Activated CD4-positive, alpha-beta memory T cell treated with anti-CD3 and anti-CD28 coated beads for 36 hours (primary cell): ENCODE measurements at regions not wholly inside any gene's neighbourhood (a gene's known extent, or its start where the extent isn't known, plus 50 kb on each side); places are given as distances from the start of the nearest gene placed in this dataset.
"Not testable (repeated sequence)": the region's sequence is repeated elsewhere in the genome, so short reads cannot be mapped to it uniquely, and the experiment has no call there.

Source experiments
- CTCF ChIA-PET: fragments of 350-600 bp; sonication (Branson Sonifier 250); formaldehyde crosslinking; loops from one replicate; lab custom pipeline; 2021; ENCODE audit warnings: antibody characterized with exemption, inconsistent platforms; lab: Charles Lee
- POLR2A ChIA-PET: fragments of 350-600 bp; sonication (Branson Sonifier 250); formaldehyde crosslinking; loops from one replicate; lab custom pipeline; 2021; ENCODE audit warnings: antibody characterized with exemption; lab: Charles Lee
- DNase-seq: peaks from one replicate; pipeline ENCODE4 v3.0.0-alpha.2; 2020
- H3K27ac Mint-ChIP-seq: one replicate; pipeline ENCODE4 v1.8.0; 2021; ENCODE audit warnings: mixed read lengths
- H3K27me3 Mint-ChIP-seq: one replicate; pipeline ENCODE4 v1.8.0; 2021; ENCODE audit warnings: mixed read lengths
- H3K36me3 Mint-ChIP-seq: one replicate; pipeline ENCODE4 v1.8.0; 2021; ENCODE audit warnings: mixed read lengths
- H3K4me1 Mint-ChIP-seq: one replicate; pipeline ENCODE4 v1.8.0; 2021; ENCODE audit warnings: low read depth, mixed read lengths
- H3K4me3 Mint-ChIP-seq: one replicate; pipeline ENCODE4 v1.8.0; 2021; ENCODE audit warnings: mild to moderate bottlenecking, mixed read lengths
- H3K9me3 Mint-ChIP-seq: one replicate; pipeline ENCODE4 v1.8.0; 2021; ENCODE audit warnings: mixed read lengths
- intact Hi-C: fragments of 100-400 bp; cut with micrococcal nuclease; formaldehyde crosslinking; loops from one replicate; pipeline ENCODE4 v1.15.1; 2023

DNA sequence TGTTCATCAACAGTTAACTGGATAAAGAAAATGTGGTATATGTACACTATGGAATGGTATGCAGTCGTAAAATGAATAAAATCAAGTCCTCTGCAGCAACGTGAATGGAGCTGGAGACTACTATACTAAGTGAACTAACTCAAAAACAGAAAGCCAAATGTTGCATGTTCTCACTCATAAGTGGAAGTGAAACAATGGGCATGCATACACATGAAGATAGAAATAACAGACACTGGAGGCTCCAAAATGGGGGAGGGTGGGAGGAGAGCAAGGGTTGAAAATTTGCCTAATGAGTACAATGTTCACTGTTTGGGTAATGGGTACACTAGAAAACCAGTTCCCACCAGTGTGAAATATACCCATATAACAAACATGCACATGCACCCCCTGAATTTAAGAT, 179.5 kb downstream of the ZWINT start:
- H3K9me3 Mint-ChIP-seq = no peaks in the 10 kb centered on the region
- no peaks in the 10 kb centered on the region for H3K4me1 Mint-ChIP-seq
- H3K36me3 Mint-ChIP-seq = no peaks in the 10 kb centered on the region
- POLR2A ChIA-PET = no interaction called here
- intact Hi-C loops = no loop called here
- H3K27me3 Mint-ChIP-seq = no peaks in the 10 kb centered on the region
- CTCF ChIA-PET = no interaction called here
- no peak overlapping the region for H3K27ac Mint-ChIP-seq
- no peak for DNase-seq
- H3K4me3 Mint-ChIP-seq = no peak overlapping the region

DNA sequence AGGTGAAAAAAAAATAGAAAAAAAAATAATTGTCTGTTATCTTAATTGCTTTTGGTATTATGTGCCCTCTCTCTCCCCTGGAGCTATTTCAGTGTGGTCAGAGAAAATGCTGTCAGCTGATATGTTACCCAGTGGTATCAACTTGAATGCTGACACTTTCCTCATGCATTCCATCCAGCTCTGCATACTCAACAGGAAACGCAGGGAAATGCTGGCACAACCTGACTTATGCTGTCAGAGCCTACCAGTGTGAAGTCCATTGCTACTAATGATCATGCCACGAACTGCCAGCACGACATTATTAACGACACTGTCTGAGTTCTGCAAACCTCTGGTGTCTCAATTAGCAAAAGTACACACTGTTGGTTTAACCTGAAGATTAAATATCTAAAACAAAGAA, 182.8 kb downstream of the ZWINT start:
- no peaks in the 10 kb centered on the region for H3K9me3 Mint-ChIP-seq
- no peaks in the 10 kb centered on the region for H3K4me1 Mint-ChIP-seq
- no peak for DNase-seq
- no peaks in the 10 kb centered on the region for H3K27me3 Mint-ChIP-seq
- no peak overlapping the region for H3K27ac Mint-ChIP-seq
- ChIA-PET CTCF (no interaction called here), POLR2A (no interaction called here)
- intact Hi-C loops = no loop called here
- H3K36me3 Mint-ChIP-seq = no peaks in the 10 kb centered on the region
- no peak overlapping the region for H3K4me3 Mint-ChIP-seq

DNA sequence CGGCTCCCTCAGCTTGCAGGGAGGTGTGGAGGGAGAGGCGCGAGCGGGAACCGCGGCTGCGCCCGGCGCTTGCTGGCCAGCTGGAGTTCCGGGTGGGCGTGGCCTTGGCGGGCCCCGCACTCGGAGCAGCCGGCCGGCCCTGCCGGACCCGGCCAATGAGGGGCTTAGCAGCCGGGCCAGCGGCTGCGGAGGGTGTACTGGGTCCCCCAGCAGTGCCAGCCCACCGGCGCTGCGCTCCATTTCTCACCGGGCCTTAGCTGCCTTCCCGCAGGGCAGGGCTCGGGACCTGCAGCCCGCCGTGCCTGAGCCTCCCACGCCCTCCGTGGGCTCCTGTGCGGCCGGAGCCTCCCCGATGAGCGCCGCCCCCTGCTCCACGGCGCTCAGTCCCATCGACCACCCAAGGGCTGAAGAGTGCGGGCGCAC, 206.0 kb downstream of the ZWINT start:
- H3K27me3 Mint-ChIP-seq, H3K4me1 Mint-ChIP-seq, intact Hi-C loops, H3K27ac Mint-ChIP-seq, DNase-seq, H3K36me3 Mint-ChIP-seq, H3K4me3 Mint-ChIP-seq, POLR2A ChIA-PET, CTCF ChIA-PET: not testable (repeated sequence)
- peaks cover 19% of the 10 kb centered on the region for H3K9me3 Mint-ChIP-seq

DNA sequence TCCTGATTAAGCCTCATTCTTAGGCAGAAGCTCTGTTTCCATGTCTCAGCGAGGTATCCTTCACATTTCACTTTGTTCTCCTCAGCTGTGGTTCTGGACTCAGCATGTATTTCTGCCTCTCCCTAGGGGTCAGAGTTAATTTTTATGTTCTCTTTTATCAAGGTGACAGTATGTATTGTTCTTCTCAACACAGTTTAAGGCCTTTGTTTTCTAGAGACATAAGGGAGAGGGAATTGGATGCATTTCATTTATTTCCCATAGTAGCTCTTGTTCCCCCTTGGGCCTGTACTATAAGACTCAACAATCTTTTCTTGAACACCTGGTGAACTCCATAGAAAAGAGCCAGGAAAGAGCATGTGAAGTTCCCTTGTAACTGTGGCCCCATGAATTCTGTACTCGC, 214.3 kb downstream of the ZWINT start:
- intact Hi-C loops = no loop called here
- POLR2A ChIA-PET = no interaction called here
- H3K4me3 Mint-ChIP-seq = no peak overlapping the region
- peaks cover 12% of the 10 kb centered on the region for H3K9me3 Mint-ChIP-seq
- H3K4me1 Mint-ChIP-seq = no peaks in the 10 kb centered on the region
- H3K27ac Mint-ChIP-seq = no peak overlapping the region
- no peaks in the 10 kb centered on the region for H3K27me3 Mint-ChIP-seq
- H3K36me3 Mint-ChIP-seq = no peaks in the 10 kb centered on the region
- no peak for DNase-seq
- CTCF ChIA-PET = no interaction called here

DNA sequence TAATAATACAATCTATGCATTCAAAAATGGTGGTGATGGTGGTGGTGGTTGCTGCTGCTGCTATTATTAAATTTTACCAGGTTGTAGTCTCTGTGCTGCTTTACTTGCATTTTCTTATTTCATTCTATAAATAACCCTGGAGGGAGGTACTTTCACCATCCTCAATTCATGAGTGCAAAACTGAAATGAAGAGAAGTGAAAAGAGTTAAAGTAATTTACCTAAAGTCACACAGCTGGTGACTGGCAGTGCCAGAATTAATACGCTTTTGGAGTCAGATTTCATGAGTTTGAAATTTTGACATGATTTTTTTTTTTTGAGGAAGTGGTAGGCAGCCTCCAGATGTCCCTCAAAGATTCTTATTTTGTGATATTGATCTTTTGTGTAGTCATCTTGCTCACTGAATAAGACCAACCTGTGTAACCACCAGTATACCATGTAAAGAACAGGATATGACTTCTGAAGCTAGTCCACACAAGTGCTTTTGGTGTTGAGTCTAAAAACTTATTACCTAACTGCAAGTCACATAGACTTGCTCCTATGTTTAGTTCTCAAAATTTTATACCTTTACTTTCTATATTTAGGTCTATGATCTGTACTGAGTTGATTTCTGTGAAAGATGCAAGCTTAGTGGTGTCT, 218.8 kb downstream of the ZWINT start:
- Mint-ChIP-seq H3K4me3 (no peak overlapping the region), H3K36me3 (no peaks in the 10 kb centered on the region), H3K9me3 (no peaks in the 10 kb centered on the region), H3K4me1 (no peaks in the 10 kb centered on the region), H3K27ac (no peak overlapping the region), H3K27me3 (no peaks in the 10 kb centered on the region)
- CTCF ChIA-PET = interaction anchor here (0.7 kb wide), 1 partner anchor 593 kb away, joined by 3 read pairs; no protein-coding TSS in a partner anchor
- POLR2A ChIA-PET = interaction anchor here (0.6 kb wide), 1 partner anchor 1351 kb away, joined by 3 read pairs; no protein-coding TSS in a partner anchor
- intact Hi-C loops = no loop called here
- no peak for DNase-seq

DNA sequence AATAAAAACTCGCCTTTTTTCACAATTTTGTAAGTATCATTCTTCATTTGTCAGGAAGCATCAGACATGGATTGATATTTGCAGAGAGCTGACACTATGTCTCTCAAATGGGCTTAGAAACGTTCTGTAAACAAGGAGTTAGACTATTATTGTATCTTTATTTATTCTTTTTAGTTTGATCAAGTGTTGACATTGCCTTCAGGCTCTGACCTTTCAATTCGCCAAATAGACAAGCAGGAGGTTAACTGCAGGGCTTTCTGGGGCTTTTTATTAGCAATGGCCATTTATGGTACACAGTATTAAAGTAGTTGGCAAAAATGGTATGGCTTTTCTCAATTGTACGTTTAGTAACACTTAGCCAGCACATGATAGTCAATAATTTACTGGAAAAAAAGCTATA, 221.7 kb downstream of the ZWINT start:
- no peaks in the 10 kb centered on the region for H3K27me3 Mint-ChIP-seq
- DNase-seq = no peak
- no peaks in the 10 kb centered on the region for H3K4me1 Mint-ChIP-seq
- POLR2A ChIA-PET = no interaction called here
- no peaks in the 10 kb centered on the region for H3K9me3 Mint-ChIP-seq
- intact Hi-C loops = no loop called here
- no peaks in the 10 kb centered on the region for H3K36me3 Mint-ChIP-seq
- CTCF ChIA-PET = no interaction called here
- no peak overlapping the region for H3K4me3 Mint-ChIP-seq
- H3K27ac Mint-ChIP-seq = no peak overlapping the region

DNA sequence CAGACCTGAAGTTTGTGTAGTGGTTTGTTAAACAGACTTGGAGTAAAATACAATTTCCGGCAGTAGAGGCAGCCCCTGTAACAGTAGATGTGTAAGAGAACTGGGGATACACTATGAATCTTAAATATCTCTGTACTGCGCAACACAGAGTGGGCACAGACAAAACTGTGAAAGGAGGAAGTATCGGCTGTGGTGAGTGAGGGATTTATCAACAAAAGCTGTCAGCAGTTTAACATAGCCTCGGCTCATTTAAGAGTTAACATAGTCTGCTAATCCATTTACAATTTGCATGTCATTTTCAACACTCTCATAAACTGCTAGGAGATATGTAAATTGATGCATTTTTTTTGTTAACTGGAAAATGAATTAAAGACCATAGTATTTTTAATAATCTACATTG, 225.2 kb downstream of the ZWINT start:
- H3K4me1 Mint-ChIP-seq = no peaks in the 10 kb centered on the region
- no peak for DNase-seq
- no peaks in the 10 kb centered on the region for H3K27me3 Mint-ChIP-seq
- no peak overlapping the region for H3K27ac Mint-ChIP-seq
- no peaks in the 10 kb centered on the region for H3K36me3 Mint-ChIP-seq
- peaks cover 2% of the 10 kb centered on the region for H3K9me3 Mint-ChIP-seq
- ChIA-PET POLR2A (no interaction called here), CTCF (no interaction called here)
- H3K4me3 Mint-ChIP-seq = no peak overlapping the region
- intact Hi-C loops = no loop called here

DNA sequence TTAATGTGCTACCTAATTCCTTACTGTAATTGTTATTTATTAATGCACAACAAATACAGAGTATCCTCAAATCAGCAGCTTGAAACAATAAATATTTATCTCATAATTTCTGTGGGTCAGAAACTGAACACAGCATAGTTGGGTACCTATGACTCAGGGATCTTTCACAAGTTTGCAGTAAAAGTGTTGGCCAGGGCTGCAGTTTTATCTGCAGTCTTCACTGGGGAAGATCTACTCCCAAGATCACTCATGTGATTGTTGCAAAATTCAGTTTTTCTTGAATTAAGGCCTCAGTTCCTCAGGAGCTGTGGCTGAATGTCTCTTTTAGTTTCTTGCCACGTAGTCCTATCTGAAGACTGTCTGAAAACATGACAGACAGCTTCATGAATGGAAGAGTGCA, 237.8 kb downstream of the ZWINT start:
- Mint-ChIP-seq H3K36me3 (no peaks in the 10 kb centered on the region), H3K27me3 (no peaks in the 10 kb centered on the region), H3K27ac (no peak overlapping the region), H3K4me1 (no peaks in the 10 kb centered on the region), H3K9me3 (peaks cover 4% of the 10 kb centered on the region), H3K4me3 (no peak overlapping the region)
- CTCF ChIA-PET = no interaction called here
- intact Hi-C loops = no loop called here
- DNase-seq = no peak
- POLR2A ChIA-PET = no interaction called here

DNA sequence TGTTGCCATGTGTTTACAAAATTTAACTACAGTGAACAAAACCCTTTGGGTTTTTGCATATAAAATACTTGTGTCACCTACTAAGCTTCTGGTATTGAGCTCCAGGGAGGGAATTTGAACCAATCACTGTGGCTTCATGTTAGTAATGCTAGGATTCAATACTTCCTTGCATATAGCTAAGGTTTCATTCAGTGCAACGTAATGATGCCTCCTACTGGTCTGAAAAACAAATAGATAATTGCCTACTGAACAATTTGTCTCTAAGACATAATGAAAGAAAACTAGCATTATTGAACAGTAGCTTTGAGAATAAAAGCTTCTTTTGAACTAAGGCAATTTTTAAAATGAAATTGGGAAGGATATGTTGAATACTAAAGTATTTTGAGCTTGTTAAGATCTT, 244.4 kb downstream of the ZWINT start:
- no peaks in the 10 kb centered on the region for H3K4me1 Mint-ChIP-seq
- H3K4me3 Mint-ChIP-seq = no peak overlapping the region
- H3K36me3 Mint-ChIP-seq = no peaks in the 10 kb centered on the region
- DNase-seq = no peak
- ChIA-PET CTCF (interaction anchor here (0.7 kb wide), 1 partner anchor 340 kb away, joined by 3 read pairs; no protein-coding TSS in a partner anchor), POLR2A (no interaction called here)
- H3K27me3 Mint-ChIP-seq = no peaks in the 10 kb centered on the region
- peaks cover 5% of the 10 kb centered on the region for H3K9me3 Mint-ChIP-seq
- intact Hi-C loops = no loop called here
- H3K27ac Mint-ChIP-seq = no peak overlapping the region

DNA sequence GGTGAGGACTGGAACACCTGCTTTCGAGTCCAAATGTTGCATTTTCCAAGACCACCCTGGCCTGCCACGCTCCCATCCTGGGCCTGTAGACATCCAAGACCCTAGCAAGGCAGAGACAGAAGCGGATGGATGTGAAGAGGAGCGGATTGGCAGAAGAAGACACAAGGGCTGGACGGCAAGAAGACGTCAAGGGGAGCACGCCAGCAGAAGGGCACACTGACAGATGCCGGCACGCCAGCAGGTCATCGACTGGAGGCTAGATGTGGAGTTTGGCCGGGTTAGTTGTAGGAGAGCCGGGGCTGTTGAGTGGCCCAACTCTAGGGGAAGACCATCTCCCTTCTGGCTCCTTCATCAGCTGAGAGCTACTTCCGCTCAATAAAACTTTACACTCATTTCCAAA, 251.6 kb downstream of the ZWINT start:
- Mint-ChIP-seq H3K4me1 (no peaks in the 10 kb centered on the region), H3K27me3 (no peaks in the 10 kb centered on the region), H3K9me3 (peaks cover 4% of the 10 kb centered on the region), H3K36me3 (no peaks in the 10 kb centered on the region), H3K4me3 (no peak overlapping the region), H3K27ac (no peak overlapping the region)
- POLR2A ChIA-PET = no interaction called here
- intact Hi-C loops = no loop called here
- CTCF ChIA-PET = no interaction called here
- DNase-seq = no peak

DNA sequence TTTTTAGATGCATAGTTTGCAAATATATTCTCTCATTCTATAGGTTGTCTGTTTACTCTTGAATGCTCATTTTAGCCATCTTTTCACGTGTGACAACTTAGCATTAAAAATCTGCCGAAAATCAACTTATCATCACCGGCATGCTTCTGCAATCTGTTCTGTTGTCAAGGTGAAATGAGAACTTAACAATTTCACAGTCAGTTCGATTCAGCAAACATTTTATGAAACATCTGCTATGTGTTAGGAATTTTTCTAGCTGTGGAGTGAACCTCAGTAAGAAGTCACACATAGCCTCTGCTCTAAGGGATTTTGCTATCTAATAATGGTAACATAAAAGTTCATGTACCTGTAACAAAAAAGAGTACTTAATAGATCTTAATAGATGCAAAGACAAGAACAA, 256.1 kb downstream of the ZWINT start:
- H3K4me3 Mint-ChIP-seq = no peak overlapping the region
- no peaks in the 10 kb centered on the region for H3K4me1 Mint-ChIP-seq
- intact Hi-C loops = no loop called here
- ChIA-PET CTCF (no interaction called here), POLR2A (no interaction called here)
- H3K27ac Mint-ChIP-seq = no peak overlapping the region
- H3K9me3 Mint-ChIP-seq = peaks cover 10% of the 10 kb centered on the region
- no peaks in the 10 kb centered on the region for H3K27me3 Mint-ChIP-seq
- no peaks in the 10 kb centered on the region for H3K36me3 Mint-ChIP-seq
- no peak for DNase-seq

DNA sequence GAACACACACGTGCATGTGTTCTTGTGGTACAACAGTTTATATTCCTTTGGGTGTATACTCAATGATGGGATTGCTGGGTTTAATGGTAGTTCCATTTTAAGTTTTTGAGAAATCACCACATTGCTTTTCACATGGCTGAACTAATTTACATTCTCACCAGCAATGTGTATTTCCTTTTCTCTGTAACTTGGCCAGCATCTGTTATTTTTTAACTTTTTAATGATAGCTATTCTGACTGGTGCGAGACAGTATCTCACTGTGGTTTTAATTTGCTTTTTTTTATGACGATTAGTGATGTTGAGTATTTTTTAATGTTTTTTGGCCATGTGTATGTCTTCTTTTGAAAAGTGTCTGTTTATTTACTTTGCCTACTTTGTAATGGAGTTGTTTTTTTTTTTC, 256.6 kb downstream of the ZWINT start:
- ChIA-PET CTCF (no interaction called here), POLR2A (no interaction called here)
- Mint-ChIP-seq H3K27me3 (no peaks in the 10 kb centered on the region), H3K4me1 (no peaks in the 10 kb centered on the region), H3K9me3 (peaks cover 10% of the 10 kb centered on the region), H3K4me3 (no peak overlapping the region), H3K36me3 (no peaks in the 10 kb centered on the region), H3K27ac (no peak overlapping the region)
- DNase-seq = no peak
- intact Hi-C loops = no loop called here

DNA sequence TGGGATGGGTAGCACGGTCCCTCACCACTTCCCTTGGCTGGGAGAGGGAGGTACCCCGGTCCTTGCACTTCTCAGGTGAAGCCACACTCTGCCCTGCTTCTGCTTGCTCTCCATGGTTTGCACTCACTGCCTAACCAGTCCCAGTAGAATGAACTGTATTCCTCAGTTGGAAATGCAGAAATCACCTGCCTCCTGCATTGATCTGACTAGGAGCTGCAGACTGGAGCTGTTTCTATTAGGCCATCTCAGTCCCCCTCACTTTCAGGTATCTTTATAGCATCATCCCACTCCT, 264.9 kb downstream of the ZWINT start:
- no peak overlapping the region for H3K4me3 Mint-ChIP-seq
- ChIA-PET CTCF (no interaction called here), POLR2A (no interaction called here)
- H3K9me3 Mint-ChIP-seq = peaks cover 6% of the 10 kb centered on the region
- no peak overlapping the region for H3K27ac Mint-ChIP-seq
- no peaks in the 10 kb centered on the region for H3K27me3 Mint-ChIP-seq
- no peaks in the 10 kb centered on the region for H3K36me3 Mint-ChIP-seq
- intact Hi-C loops = no loop called here
- no peak for DNase-seq
- no peaks in the 10 kb centered on the region for H3K4me1 Mint-ChIP-seq
